ENCODE measurements at regions not wholly inside any gene's neighbourhood (a gene's known extent, or its start where the extent isn't known, plus 50 kb on each side); places are given as distances from the start of the nearest gene placed in this dataset.

GRCh38 chr13:61918841-61919240 lies 503.2 kb upstream of the PCDH20 start:
- TF ChIP-seq CTCF (IDR thresholded peaks at IDR 0.05; ENCODE audit: insufficient read depth, low read length, severe bottlenecking) = no peak
- Histone ChIP-seq H3K27me3 (ENCODE audit: control insufficient read depth, insufficient read depth, low read length) (no peaks in the 10 kb centered on the region), H3K4me3 (ENCODE audit: low read depth, low read length) (no peak overlapping the region), H3K36me3 (ENCODE audit: control insufficient read depth, insufficient read depth, low read length) (no peaks in the 10 kb centered on the region)
- FAIRE-seq (no peak), DNase-seq (ENCODE audit: low read depth) (no peak)

- no peaks in the 10 kb centered on the region for H3K36me3 ChIP-seq (ENCODE audit: control insufficient read depth, insufficient read depth, low read length)
- FAIRE-seq = no peak
- no peak for TF ChIP-seq CTCF (IDR thresholded peaks at IDR 0.05; ENCODE audit: insufficient read depth, low read length, severe bottlenecking)
Observed at GRCh38 chr13:61916483-61916882, 500.8 kb upstream of the PCDH20 start.

GRCh38 chr13:61913183-61913582 lies 497.5 kb upstream of the PCDH20 start:
- Histone ChIP-seq H3K27me3 (ENCODE audit: control insufficient read depth, insufficient read depth, low read length) (no peaks in the 10 kb centered on the region), H3K4me3 (ENCODE audit: low read depth, low read length) (no peak overlapping the region), H3K36me3 (ENCODE audit: control insufficient read depth, insufficient read depth, low read length) (no peaks in the 10 kb centered on the region)
- FAIRE-seq (no peak), DNase-seq (ENCODE audit: low read depth) (peak; percentile 13)
- no peak for TF ChIP-seq CTCF (IDR thresholded peaks at IDR 0.05; ENCODE audit: insufficient read depth, low read length, severe bottlenecking)

More at GRCh38 chr13:61916483-61916882, 500.8 kb upstream of the PCDH20 start:
- H3K27me3 ChIP-seq (ENCODE audit: control insufficient read depth, insufficient read depth, low read length) = no peaks in the 10 kb centered on the region
- H3K4me3 ChIP-seq (ENCODE audit: low read depth, low read length) = no peak overlapping the region
- no peak for DNase-seq (ENCODE audit: low read depth)

GRCh38 chr13:61908906-61909615 lies 493.4 kb upstream of the PCDH20 start:
- no peak for FAIRE-seq
- Histone ChIP-seq H3K4me3 (ENCODE audit: low read depth, low read length) (no peak overlapping the region), H3K27me3 (ENCODE audit: control insufficient read depth, insufficient read depth, low read length) (no peaks in the 10 kb centered on the region), H3K36me3 (ENCODE audit: control insufficient read depth, insufficient read depth, low read length) (no peaks in the 10 kb centered on the region)
- DNase-seq (ENCODE audit: low read depth) = no peak
- TF ChIP-seq CTCF (IDR thresholded peaks at IDR 0.05; ENCODE audit: insufficient read depth, low read length, severe bottlenecking) = no peak

- TF ChIP-seq CTCF (IDR thresholded peaks at IDR 0.05; ENCODE audit: insufficient read depth, low read length, severe bottlenecking) = no peak
- no peak for FAIRE-seq
Observed at GRCh38 chr13:61905054-61905453, 489.4 kb upstream of the PCDH20 start.

More at GRCh38 chr13:61905054-61905453, 489.4 kb upstream of the PCDH20 start:
- Histone ChIP-seq H3K4me3 (ENCODE audit: low read depth, low read length) (no peak overlapping the region), H3K36me3 (ENCODE audit: control insufficient read depth, insufficient read depth, low read length) (no peaks in the 10 kb centered on the region), H3K27me3 (ENCODE audit: control insufficient read depth, insufficient read depth, low read length) (no peaks in the 10 kb centered on the region)
- DNase-seq (ENCODE audit: low read depth) = no peak
